Thyroid gland (tissue), 4 donors: ENCODE measurements at regions not wholly inside any gene's neighbourhood (a gene's known extent, or its start where the extent isn't known, plus 50 kb on each side); places are given as distances from the start of the nearest gene placed in this dataset.

ENCODE experiments used
- CTCF ChIP-seq, 6 experiments: fragments of 200-600 bp in 3 of 6; fragments of 450-650 bp in 3 of 6; sonication (generic) in 3 of 6; IDR thresholded peaks; one replicate each; pipeline ENCODE4 v1.5.1; 2016 to 2019; ENCODE audit warnings: antibody characterized with exemption in 6 of 6, mild to moderate bottlenecking in 2 of 6, inconsistent platforms in 1 of 6, moderate library complexity in 1 of 6
- POLR2A ChIP-seq, 2 donors: fragments of 450-650 bp; IDR thresholded peaks; one replicate each; pipeline ENCODE4 v1.6.1; 2017; ENCODE audit warnings: antibody characterized with exemption in 2 of 2, mild to moderate bottlenecking in 2 of 2, moderate library complexity in 1 of 2

GRCh38 chr15:26295336-26296085 lies 432.4 kb upstream of the ATP10A start:
- TF ChIP-seq CTCF (IDR thresholded peaks at IDR 0.05) (no peak), POLR2A (IDR thresholded peaks at IDR 0.05) (no peak)
